Liver (tissue), 9 donors: ENCODE measurements at regions not wholly inside any gene's neighbourhood (a gene's known extent, or its start where the extent isn't known, plus 50 kb on each side); places are given as distances from the start of the nearest gene placed in this dataset. TPM values are rescaled to one million over a fixed set of nuclear protein-coding genes. Genes with fewer than 3 reads are reported as not detected.

Source experiments
- DNase-seq: peaks from one replicate; pipeline ENCODE4 v3.0.0-alpha.2; 2017; ENCODE audit warnings: low spot score
- H3K27ac ChIP-seq, 2 donors: one replicate each; pipeline ENCODE4 v1.7.0; 2013; ENCODE audit warnings: inconsistent platforms in 2 of 2, low read length in 2 of 2, control low read depth in 1 of 2, low read depth in 1 of 2, mild to moderate bottlenecking in 1 of 2
- H3K27me3 ChIP-seq, 4 donors: one replicate each; pipeline versions ENCODE4 v1.6.1 to v1.7.0; 2013; ENCODE audit warnings: low read length in 3 of 4, inconsistent platforms in 1 of 4, mild to moderate bottlenecking in 1 of 4, moderate library complexity in 1 of 4; ENCODE audit not compliant: control insufficient read depth in 4 of 4, insufficient read depth in 4 of 4
- H3K36me3 ChIP-seq, 4 donors: one replicate each; pipeline versions ENCODE4 v1.6.1 to v1.7.0; 2013; ENCODE audit warnings: low read length in 3 of 4, mild to moderate bottlenecking in 3 of 4, low read depth in 1 of 4, moderate library complexity in 1 of 4; ENCODE audit not compliant: control insufficient read depth in 4 of 4, insufficient read depth in 3 of 4
- H3K4me1 ChIP-seq, 4 donors: one replicate each; pipeline versions ENCODE4 v1.6.1 to v1.7.0; 2013; ENCODE audit warnings: low read length in 3 of 4, mild to moderate bottlenecking in 3 of 4, moderate library complexity in 1 of 4; ENCODE audit not compliant: control insufficient read depth in 4 of 4, insufficient read depth in 4 of 4
- H3K4me3 ChIP-seq, 3 donors: one replicate each; pipeline versions ENCODE4 v1.6.1 to v1.7.0; 2013; ENCODE audit warnings: low read length in 3 of 3, control low read depth in 1 of 3, low read depth in 1 of 3, mild to moderate bottlenecking in 1 of 3
- H3K9ac ChIP-seq, 2 donors: one replicate each; pipeline ENCODE4 v1.7.0; 2013; ENCODE audit warnings: low read length in 2 of 2, mild to moderate bottlenecking in 2 of 2, moderate library complexity in 2 of 2, control low read depth in 1 of 2, low read depth in 1 of 2
- H3K9me3 ChIP-seq, 4 donors: one replicate each; pipeline versions ENCODE4 v1.6.1 to v1.7.0; 2013; ENCODE audit warnings: low read length in 3 of 4; ENCODE audit not compliant: control insufficient read depth in 4 of 4
- ATF3 ChIP-seq: IDR thresholded peaks from 2 replicates; pipeline ENCODE4 v1.6.1; 2016; ENCODE audit warnings: antibody characterized with exemption
- CTCF ChIP-seq: fragments of 150-350 bp; IDR thresholded peaks from 2 replicates; pipeline ENCODE4 v1.5.1; 2017; ENCODE audit warnings: improper control_type of control experiment, low read depth, low read length; ENCODE audit not compliant: missing input control
- EGR1 ChIP-seq, 2 donors: IDR thresholded peaks; 2 replicates each; pipeline ENCODE4 v1.6.1; 2016 to 2018; ENCODE audit warnings: antibody characterized with exemption in 2 of 2, low read depth in 2 of 2
- FOXA1 ChIP-seq: IDR thresholded peaks from 2 replicates; pipeline ENCODE4 v1.6.1; 2016; ENCODE audit warnings: antibody characterized with exemption
- FOXA2 ChIP-seq: IDR thresholded peaks from 2 replicates; pipeline ENCODE4 v1.6.1; 2016; ENCODE audit warnings: antibody characterized with exemption
- GABPA ChIP-seq, 2 donors: IDR thresholded peaks in 1 of 2; conservative IDR thresholded peaks in 1 of 2; 2 replicates each; pipeline ENCODE4 v1.6.1; 2016; ENCODE audit warnings: antibody characterized with exemption in 2 of 2, mild to moderate bottlenecking in 1 of 2, moderate library complexity in 1 of 2
- HNF4A ChIP-seq, 2 donors: conservative IDR thresholded peaks; 2 replicates each; pipeline ENCODE4 v1.6.1; 2016; ENCODE audit warnings: antibody characterized with exemption in 2 of 2, mild to moderate bottlenecking in 2 of 2
- HNF4G ChIP-seq: IDR thresholded peaks from 2 replicates; pipeline ENCODE4 v1.6.1; 2016; ENCODE audit warnings: antibody characterized with exemption
- JUND ChIP-seq, 2 donors: IDR thresholded peaks; 2 replicates each; pipeline ENCODE4 v1.6.1; 2016; ENCODE audit warnings: antibody characterized with exemption in 2 of 2
- RAD21 ChIP-seq, 2 donors: IDR thresholded peaks; 2 replicates each; pipeline ENCODE4 v1.6.1; 2016; ENCODE audit warnings: antibody characterized with exemption in 2 of 2, mild to moderate bottlenecking in 2 of 2
- RXRA ChIP-seq, 2 donors: IDR thresholded peaks; 2 replicates each; pipeline ENCODE4 v1.6.1; 2017 to 2018; ENCODE audit warnings: antibody characterized with exemption in 2 of 2, mild to moderate bottlenecking in 1 of 2
- SP1 ChIP-seq: IDR thresholded peaks from 2 replicates; pipeline ENCODE4 v1.6.1; 2018; ENCODE audit warnings: antibody characterized with exemption, mild to moderate bottlenecking
- WGBS: extraction: QIAGEN DNeasy Blood & Tissue Kit; methylation state at CpG from one replicate; pipeline ENCODE4 v1.1.7; 2013; 5-methylcytosine and 5-hydroxymethylcytosine counted together
- small RNA-seq: library from RNA; depleted of rRNA; stranded (forward); fragments of <200 nt; gene quantifications from one replicate; pipeline ENCODE3, GENCODE V24; 2014
- TF ChIP-seq, protein P1 (sequence below): IDR thresholded peaks from 2 replicates; pipeline ENCODE4 v1.6.1; 2016; ENCODE audit warnings: antibody characterized with exemption, mild to moderate bottlenecking
- TF ChIP-seq, protein P2 (sequence below): IDR thresholded peaks from 2 replicates; pipeline ENCODE4 v1.6.1; 2016; ENCODE audit warnings: antibody characterized with exemption
- donor health status: healthy.
- donor health status: healthy.
- donor health status: healthy.
- donor health status: healthy.
- donor health status: healthy.

DNA sequence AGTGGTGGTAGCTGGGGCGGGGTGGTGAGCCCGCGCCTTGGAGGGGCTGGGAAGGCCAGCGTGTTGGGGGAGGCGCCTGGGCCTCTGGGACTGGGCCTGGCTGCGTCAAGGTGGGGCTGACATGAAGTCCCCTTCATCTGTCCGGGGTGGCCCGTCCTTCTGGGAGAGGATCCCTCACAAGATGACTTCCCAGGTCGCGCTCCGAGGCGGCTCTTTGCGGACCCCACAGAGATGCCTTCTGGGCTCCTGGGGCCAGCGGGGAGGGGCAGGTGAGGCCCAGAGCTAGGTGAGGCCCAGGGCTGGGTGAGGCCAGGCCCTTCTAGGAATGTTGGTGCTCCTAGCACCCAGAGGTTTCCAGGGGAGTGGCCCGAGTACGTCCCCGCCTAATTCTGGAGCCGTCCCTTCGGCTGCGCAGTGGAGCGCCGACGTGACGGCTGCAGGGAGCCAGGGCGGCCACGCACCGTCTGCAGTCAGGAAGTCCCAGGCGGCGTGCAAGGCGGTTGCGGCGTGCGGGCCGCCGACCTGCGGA lies 58.2 kb upstream of the NUPR2 start:
- DNase-seq = no peak
- Histone ChIP-seq H3K36me3 (no peaks in the 10 kb centered on the region), H3K4me3 (no peak overlapping the region), H3K9ac (no peak overlapping the region), H3K27me3 (peaks cover 0 to 2% (median 1%) of the 10 kb centered on the region in 4 donors), H3K27ac (no peak overlapping the region), H3K9me3 (peaks cover 0 to 8% (median 2%) of the 10 kb centered on the region in 4 donors), H3K4me1 (peaks cover 0 to 1% (median 0%) of the 10 kb centered on the region in 4 donors)
- TF ChIP-seq HNF4G = no peak
- no peak for TF ChIP-seq HNF4A (conservative IDR thresholded peaks at IDR 0.05)
- no peak for TF ChIP-seq CTCF
- no peak for TF ChIP-seq EGR1 (IDR thresholded peaks at IDR 0.05; ENCODE audit: low read depth in 2 of 2)
- no peak for TF ChIP-seq FOXA2
- TF ChIP-seq ATF3 = no peak
- TF ChIP-seq RXRA (IDR thresholded peaks at IDR 0.05) = no peak
- TF ChIP-seq SP1 = no peak
- TF ChIP-seq, protein P1, sequence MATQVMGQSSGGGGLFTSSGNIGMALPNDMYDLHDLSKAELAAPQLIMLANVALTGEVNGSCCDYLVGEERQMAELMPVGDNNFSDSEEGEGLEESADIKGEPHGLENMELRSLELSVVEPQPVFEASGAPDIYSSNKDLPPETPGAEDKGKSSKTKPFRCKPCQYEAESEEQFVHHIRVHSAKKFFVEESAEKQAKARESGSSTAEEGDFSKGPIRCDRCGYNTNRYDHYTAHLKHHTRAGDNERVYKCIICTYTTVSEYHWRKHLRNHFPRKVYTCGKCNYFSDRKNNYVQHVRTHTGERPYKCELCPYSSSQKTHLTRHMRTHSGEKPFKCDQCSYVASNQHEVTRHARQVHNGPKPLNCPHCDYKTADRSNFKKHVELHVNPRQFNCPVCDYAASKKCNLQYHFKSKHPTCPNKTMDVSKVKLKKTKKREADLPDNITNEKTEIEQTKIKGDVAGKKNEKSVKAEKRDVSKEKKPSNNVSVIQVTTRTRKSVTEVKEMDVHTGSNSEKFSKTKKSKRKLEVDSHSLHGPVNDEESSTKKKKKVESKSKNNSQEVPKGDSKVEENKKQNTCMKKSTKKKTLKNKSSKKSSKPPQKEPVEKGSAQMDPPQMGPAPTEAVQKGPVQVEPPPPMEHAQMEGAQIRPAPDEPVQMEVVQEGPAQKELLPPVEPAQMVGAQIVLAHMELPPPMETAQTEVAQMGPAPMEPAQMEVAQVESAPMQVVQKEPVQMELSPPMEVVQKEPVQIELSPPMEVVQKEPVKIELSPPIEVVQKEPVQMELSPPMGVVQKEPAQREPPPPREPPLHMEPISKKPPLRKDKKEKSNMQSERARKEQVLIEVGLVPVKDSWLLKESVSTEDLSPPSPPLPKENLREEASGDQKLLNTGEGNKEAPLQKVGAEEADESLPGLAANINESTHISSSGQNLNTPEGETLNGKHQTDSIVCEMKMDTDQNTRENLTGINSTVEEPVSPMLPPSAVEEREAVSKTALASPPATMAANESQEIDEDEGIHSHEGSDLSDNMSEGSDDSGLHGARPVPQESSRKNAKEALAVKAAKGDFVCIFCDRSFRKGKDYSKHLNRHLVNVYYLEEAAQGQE = no peak
- TF ChIP-seq GABPA (IDR thresholded peaks at IDR 0.05 in 1 of 2, conservative IDR thresholded peaks at IDR 0.05 in 1 of 2) = no peak
- TF ChIP-seq JUND (IDR thresholded peaks at IDR 0.05) = no peak
- TF ChIP-seq FOXA1 = no peak
- no peak for TF ChIP-seq RAD21 (IDR thresholded peaks at IDR 0.05)
- TF ChIP-seq, protein P2, sequence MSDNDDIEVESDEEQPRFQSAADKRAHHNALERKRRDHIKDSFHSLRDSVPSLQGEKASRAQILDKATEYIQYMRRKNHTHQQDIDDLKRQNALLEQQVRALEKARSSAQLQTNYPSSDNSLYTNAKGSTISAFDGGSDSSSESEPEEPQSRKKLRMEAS = no peak
- 44% methylated on average over 36 of the region's 36 CpGs for WGBS

Small RNA genes lying in the stretch of these regions (small RNA-seq; reads per million reads assigned to genes)
- gene AC092447.9 = not detected
- not detected for gene RNU6-1052P
- gene RNU6-1335P = not detected
- gene SEPT14P24 = not detected
